GM23338 (cell line): ENCODE measurements at regions not wholly inside any gene's neighbourhood (a gene's known extent, or its start where the extent isn't known, plus 50 kb on each side); places are given as distances from the start of the nearest gene placed in this dataset.

ENCODE experiments used
- ATAC-seq: fragments of 200-7000 bp; cut with Tn5 transposase; 3 replicates; pipeline ENCODE4 v1.9.1; 2020
- DNase-seq: peaks from one replicate; pipeline ENCODE4 v3.0.0-alpha.2; 2015; ENCODE audit warnings: low spot score
- H2AFZ ChIP-seq: fragments of 200-600 bp; sonication (generic); 2 replicates; pipeline ENCODE4 v1.8.0; 2016; ENCODE audit warnings: antibody characterized with exemption, mild to moderate bottlenecking, moderate library complexity
- H3F3A ChIP-seq: fragments of 200-600 bp; sonication (generic); replicated peaks from 2 replicates; pipeline ENCODE4 v1.8.0; 2017; ENCODE audit warnings: antibody characterized with exemption, mixed run types, low read depth
- H3K27ac ChIP-seq: fragments of 200-600 bp; sonication (generic); 2 replicates; pipeline ENCODE4 v1.6.1; 2016; ENCODE audit warnings: low read depth
- H3K27me3 ChIP-seq: fragments of 200-600 bp; sonication (generic); 2 replicates; pipeline ENCODE4 v1.8.0; 2016; ENCODE audit warnings: mild to moderate bottlenecking, mixed run types, moderate library complexity; ENCODE audit not compliant: insufficient read depth
- H3K36me3 ChIP-seq: fragments of 200-600 bp; sonication (generic); 2 replicates; pipeline ENCODE4 v1.8.0; 2016; ENCODE audit warnings: mild to moderate bottlenecking; ENCODE audit not compliant: insufficient read depth
- H3K4me1 ChIP-seq: fragments of 200-600 bp; sonication (generic); 2 replicates; pipeline ENCODE4 v1.8.0; 2016; ENCODE audit warnings: mild to moderate bottlenecking, moderate library complexity; ENCODE audit not compliant: insufficient read depth
- H3K4me2 ChIP-seq: fragments of 200-600 bp; sonication (generic); 2 replicates; pipeline ENCODE4 v1.7.1; 2017; ENCODE audit warnings: mixed run types
- H3K4me3 ChIP-seq: fragments of 200-600 bp; sonication (generic); 2 replicates; pipeline ENCODE4 v1.6.1; 2016; ENCODE audit warnings: mixed run types
- H3K79me2 ChIP-seq: fragments of 200-600 bp; sonication (generic); replicated peaks from 2 replicates; pipeline ENCODE4 v1.8.0; 2017; ENCODE audit warnings: mild to moderate bottlenecking; ENCODE audit not compliant: insufficient read depth
- H3K9me2 ChIP-seq: fragments of 200-600 bp; sonication (generic); 2 replicates; pipeline ENCODE4 v1.8.0; 2017; ENCODE audit not compliant: insufficient read depth
- H4K20me1 ChIP-seq: fragments of 200-600 bp; sonication (generic); replicated peaks from 2 replicates; pipeline ENCODE4 v1.8.0; 2017; ENCODE audit warnings: mild to moderate bottlenecking; ENCODE audit not compliant: insufficient read depth
- H3K27ac Mint-ChIP-seq: 2 replicates; pipeline ENCODE4 v1.8.0; 2020; ENCODE audit warnings: inconsistent platforms, mild to moderate bottlenecking, moderate library complexity, mixed read lengths
- H3K27me3 Mint-ChIP-seq: 3 replicates; pipeline ENCODE4 v1.8.0; 2022; ENCODE audit warnings: low read depth, mild to moderate bottlenecking, moderate library complexity, mixed read lengths, inconsistent platforms; ENCODE audit not compliant: insufficient read depth, poor library complexity
- H3K36me3 Mint-ChIP-seq: 3 replicates; pipeline ENCODE4 v1.8.0; 2021; ENCODE audit warnings: low read depth, mild to moderate bottlenecking, inconsistent platforms, moderate library complexity, mixed read lengths
- H3K4me1 Mint-ChIP-seq: 3 replicates; pipeline ENCODE4 v1.8.0; 2020; ENCODE audit warnings: mild to moderate bottlenecking, inconsistent platforms, mixed read lengths
- H3K4me3 Mint-ChIP-seq: 3 replicates; pipeline ENCODE4 v1.8.0; 2021; ENCODE audit warnings: moderate library complexity, mild to moderate bottlenecking, inconsistent platforms, mixed read lengths
- H3K9me3 Mint-ChIP-seq: 3 replicates; pipeline ENCODE4 v1.8.0; 2020; ENCODE audit warnings: moderate library complexity, mild to moderate bottlenecking, inconsistent platforms, mixed read lengths
- CREB1 ChIP-seq: fragments of 250-450 bp; sonication (Bioruptor Pico); IDR thresholded peaks from 2 replicates; pipeline ENCODE4 v1.5.0; 2020; ENCODE audit warnings: low read depth, mild to moderate bottlenecking, moderate library complexity
- CTCF ChIP-seq, 2 experiments: fragments of 200-600 bp in 1 of 2; sonication (generic) in 1 of 2; conservative IDR thresholded peaks; 2 replicates each; pipeline versions ENCODE4 v1.5.1 to v1.6.1; 2016 to 2017; ENCODE audit warnings: antibody characterized with exemption in 2 of 2, low read depth in 2 of 2, mild to moderate bottlenecking in 2 of 2, moderate library complexity in 1 of 2
- ETS1 ChIP-seq: IDR thresholded peaks from 2 replicates; pipeline ENCODE4 v1.6.1; 2016; ENCODE audit warnings: antibody characterized with exemption
- EZH2phosphoT487 ChIP-seq: fragments of 200-600 bp; sonication (generic); IDR thresholded peaks from one replicate; pipeline ENCODE4 v1.8.1; 2018; ENCODE audit warnings: antibody characterized with exemption; ENCODE audit not compliant: unreplicated experiment
- JUNB ChIP-seq: IDR thresholded peaks from one replicate; pipeline ENCODE4 v1.6.1; 2016; ENCODE audit warnings: antibody characterized with exemption; ENCODE audit not compliant: unreplicated experiment
- NANOG ChIP-seq: IDR thresholded peaks from 2 replicates; pipeline ENCODE4 v1.6.1; 2016; ENCODE audit warnings: antibody characterized with exemption, borderline replicate concordance
- POLR2AphosphoS5 ChIP-seq: IDR thresholded peaks from 2 replicates; pipeline ENCODE4 v1.6.1; 2016; ENCODE audit warnings: antibody characterized with exemption, low read depth
- STAT1 ChIP-seq: IDR thresholded peaks from one replicate; pipeline ENCODE4 v1.6.1; 2016; ENCODE audit warnings: antibody characterized with exemption; ENCODE audit not compliant: unreplicated experiment
- ZNF331 ChIP-seq: fragments of 250-450 bp; sonication (Bioruptor Pico); IDR thresholded peaks from 2 replicates; pipeline ENCODE4 v1.5.0; 2020; ENCODE audit warnings: low read depth, mild to moderate bottlenecking, moderate library complexity
- ZNF462 ChIP-seq: fragments of 250-450 bp; sonication (Bioruptor Pico); IDR thresholded peaks from 2 replicates; pipeline ENCODE4 v1.5.0; 2020; ENCODE audit warnings: mild to moderate bottlenecking, moderate library complexity
- TF ChIP-seq, protein P1 (sequence below): IDR thresholded peaks from one replicate; pipeline ENCODE4 v1.6.1; 2018; ENCODE audit warnings: antibody characterized with exemption; ENCODE audit not compliant: unreplicated experiment

- TF ChIP-seq ETS1 (no peak), POLR2AphosphoS5 (no peak), CTCF (conservative IDR thresholded peaks at IDR 0.05; ENCODE audit: low read depth in 2 of 2) (no peak)
These were observed 257.6 kb downstream of the KLF13 start (continued) for GRCh38 chr15:31584195-31584594.

GRCh38 chr15:31585240-31585639 lies 258.6 kb downstream of the KLF13 start:
- Histone ChIP-seq H3F3A (no peaks in the 10 kb centered on the region), H2AFZ (no peak overlapping the region), H4K20me1 (no peaks in the 10 kb centered on the region), H3K4me2 (no peak overlapping the region), H3K36me3 (no peaks in the 10 kb centered on the region; the same call in 1 of the 2 replicates), H3K27me3 (no peaks in the 10 kb centered on the region), H3K4me1 (no peaks in the 10 kb centered on the region), H3K79me2 (no peaks in the 10 kb centered on the region), H3K4me3 (no peak overlapping the region), H3K27ac (no peak overlapping the region), H3K9me2 (no peaks in the 10 kb centered on the region)
- Mint-ChIP-seq H3K4me1 (no peaks in the 10 kb centered on the region; the same call in 1 of the 3 replicates), H3K27ac (no peak overlapping the region), H3K9me3 (peaks cover 33% of the 10 kb centered on the region), H3K27me3 (no peaks in the 10 kb centered on the region), H3K4me3 (no peak overlapping the region), H3K36me3 (peaks cover 22% of the 10 kb centered on the region)
- no peak for ATAC-seq
- no peak for DNase-seq
- TF ChIP-seq CTCF (conservative IDR thresholded peaks at IDR 0.05; ENCODE audit: low read depth in 2 of 2) (no peak), NANOG (no peak), POLR2AphosphoS5 (no peak), EZH2phosphoT487 (no peak), JUNB (no peak), ZNF462 (CRISPR knock-in tag) (no peak), STAT1 (no peak), CREB1 (CRISPR knock-in tag) (no peak), ZNF331 (CRISPR knock-in tag) (no peak)
- TF ChIP-seq, protein P1, sequence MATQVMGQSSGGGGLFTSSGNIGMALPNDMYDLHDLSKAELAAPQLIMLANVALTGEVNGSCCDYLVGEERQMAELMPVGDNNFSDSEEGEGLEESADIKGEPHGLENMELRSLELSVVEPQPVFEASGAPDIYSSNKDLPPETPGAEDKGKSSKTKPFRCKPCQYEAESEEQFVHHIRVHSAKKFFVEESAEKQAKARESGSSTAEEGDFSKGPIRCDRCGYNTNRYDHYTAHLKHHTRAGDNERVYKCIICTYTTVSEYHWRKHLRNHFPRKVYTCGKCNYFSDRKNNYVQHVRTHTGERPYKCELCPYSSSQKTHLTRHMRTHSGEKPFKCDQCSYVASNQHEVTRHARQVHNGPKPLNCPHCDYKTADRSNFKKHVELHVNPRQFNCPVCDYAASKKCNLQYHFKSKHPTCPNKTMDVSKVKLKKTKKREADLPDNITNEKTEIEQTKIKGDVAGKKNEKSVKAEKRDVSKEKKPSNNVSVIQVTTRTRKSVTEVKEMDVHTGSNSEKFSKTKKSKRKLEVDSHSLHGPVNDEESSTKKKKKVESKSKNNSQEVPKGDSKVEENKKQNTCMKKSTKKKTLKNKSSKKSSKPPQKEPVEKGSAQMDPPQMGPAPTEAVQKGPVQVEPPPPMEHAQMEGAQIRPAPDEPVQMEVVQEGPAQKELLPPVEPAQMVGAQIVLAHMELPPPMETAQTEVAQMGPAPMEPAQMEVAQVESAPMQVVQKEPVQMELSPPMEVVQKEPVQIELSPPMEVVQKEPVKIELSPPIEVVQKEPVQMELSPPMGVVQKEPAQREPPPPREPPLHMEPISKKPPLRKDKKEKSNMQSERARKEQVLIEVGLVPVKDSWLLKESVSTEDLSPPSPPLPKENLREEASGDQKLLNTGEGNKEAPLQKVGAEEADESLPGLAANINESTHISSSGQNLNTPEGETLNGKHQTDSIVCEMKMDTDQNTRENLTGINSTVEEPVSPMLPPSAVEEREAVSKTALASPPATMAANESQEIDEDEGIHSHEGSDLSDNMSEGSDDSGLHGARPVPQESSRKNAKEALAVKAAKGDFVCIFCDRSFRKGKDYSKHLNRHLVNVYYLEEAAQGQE = no peak
